GM12878 (cell line): ENCODE measurements at regions not wholly inside any gene's neighbourhood (a gene's known extent, or its start where the extent isn't known, plus 50 kb on each side); places are given as distances from the start of the nearest gene placed in this dataset.

ENCODE experiments used
- ATAC-seq: fragments of 200-7000 bp; cut with Tn5 transposase; 3 replicates; pipeline ENCODE4 v1.9.1; 2020; ENCODE audit warnings: mild to moderate bottlenecking, moderate library complexity
- BruUV-seq: library from RNA; stranded (reverse); fragments of 400-500 nt; replicated peaks from 2 replicates; lab custom pipeline; 2021; lab: Mats Ljungman, UMichigan
- CTCF ChIA-PET: fragments of 300-600 bp; sonication (Branson Sonifier 250); formaldehyde crosslinking; extraction: SDS; loops from one replicate; lab custom pipeline; 2021; ENCODE audit warnings: inconsistent platforms; lab: Yijun Ruan, JAX
- POLR2A ChIA-PET: fragments of 350-600 bp; formaldehyde crosslinking; extraction: SDS; loops from one replicate; lab custom pipeline; 2021; ENCODE audit warnings: inconsistent platforms; lab: Charles Lee
- RAD21 ChIA-PET: fragments of 300-600 bp; sonication (Branson Sonifier 250); formaldehyde crosslinking; loops from one replicate; lab custom pipeline; 2023; ENCODE audit warnings: antibody characterized with exemption; ENCODE audit not compliant: unreplicated experiment; lab: Charles Lee
- SMC1A ChIA-PET: fragments of 300-600 bp; sonication (Branson Sonifier 250); formaldehyde crosslinking; loops from one replicate; lab custom pipeline; 2023; ENCODE audit not compliant: unreplicated experiment, uncharacterized antibody; lab: Charles Lee
- DNase-seq: peaks from one replicate; pipeline ENCODE4 v3.0.0-alpha.2; 2011; ENCODE audit warnings: low read depth, low spot score
- FAIRE-seq: peaks from 3 replicates; lab custom pipeline; 2011; peaks lifted over from hg19 to GRCh38; lab: Jason Lieb, UNC
- H2AFZ ChIP-seq: 2 replicates; pipeline ENCODE4 v1.6.0; 2011; ENCODE audit warnings: low read depth, low read length, control low read depth; ENCODE audit not compliant: control insufficient read depth
- H3K27ac ChIP-seq: 2 replicates; pipeline ENCODE4 v1.5.1; 2011; ENCODE audit warnings: control low read depth; ENCODE audit not compliant: control insufficient read depth, insufficient read depth
- H3K27me3 ChIP-seq, 2 experiments: replicated peaks in 1 of 2; 2 replicates each; pipeline versions ENCODE4 v1.6.0 to v1.6.1; 2011; ENCODE audit warnings: low read length in 1 of 2; ENCODE audit not compliant: control insufficient read depth in 2 of 2, insufficient read depth in 2 of 2
- H3K36me3 ChIP-seq, 2 experiments: 2 replicates each; pipeline ENCODE4 v1.5.1; 2011; ENCODE audit warnings: low read length in 1 of 2; ENCODE audit not compliant: control insufficient read depth in 2 of 2, insufficient read depth in 2 of 2
- H3K4me1 ChIP-seq: 2 replicates; pipeline ENCODE4 v1.6.1; 2011; ENCODE audit warnings: mild to moderate bottlenecking, low read length, moderate library complexity, mixed read lengths; ENCODE audit not compliant: control insufficient read depth, insufficient read depth
- H3K4me2 ChIP-seq: 2 replicates; pipeline ENCODE4 v1.6.0; 2011; ENCODE audit warnings: control low read depth; ENCODE audit not compliant: control insufficient read depth, insufficient read depth
- H3K4me3 ChIP-seq: fragments of 200-600 bp; sonication (generic); 2 replicates; pipeline ENCODE4 v1.5.1; 2016
- H3K79me2 ChIP-seq: 2 replicates; pipeline ENCODE4 v1.6.0; 2011; ENCODE audit warnings: low read length; ENCODE audit not compliant: control insufficient read depth, insufficient read depth
- H3K9ac ChIP-seq: 2 replicates; pipeline ENCODE4 v1.8.0; 2011; ENCODE audit warnings: low read length, control low read depth, mixed read lengths; ENCODE audit not compliant: control insufficient read depth, insufficient read depth
- H3K9me3 ChIP-seq: replicated peaks from 3 replicates; pipeline ENCODE4 v1.5.1; 2011; ENCODE audit warnings: mild to moderate bottlenecking, low read length; ENCODE audit not compliant: control insufficient read depth, insufficient read depth
- H4K20me1 ChIP-seq: 2 replicates; pipeline ENCODE4 v1.6.0; 2011; ENCODE audit not compliant: control insufficient read depth, insufficient read depth
- BACH1 ChIP-seq: fragments of 450-650 bp; IDR thresholded peaks from 2 replicates; pipeline ENCODE4 v1.6.1; 2017; ENCODE audit warnings: mild to moderate bottlenecking, borderline replicate concordance
- ETV6 ChIP-seq, 2 experiments: fragments of 450-650 bp in 1 of 2; IDR thresholded peaks in 1 of 2; conservative IDR thresholded peaks in 1 of 2; 2 replicates each; pipeline ENCODE4 v1.6.1; 2014; ENCODE audit warnings: antibody characterized with exemption in 1 of 2, borderline replicate concordance in 1 of 2, low read depth in 1 of 2, mild to moderate bottlenecking in 1 of 2, moderate library complexity in 1 of 2
- GABPA ChIP-seq: IDR thresholded peaks from 2 replicates; pipeline ENCODE4 v1.6.1; 2014; ENCODE audit warnings: antibody characterized with exemption, low read depth, mild to moderate bottlenecking, inconsistent platforms
- HCFC1 ChIP-seq: fragments of 150-350 bp; IDR thresholded peaks from 2 replicates; pipeline ENCODE4 v1.6.1; 2014; ENCODE audit warnings: low read length
- KDM1A ChIP-seq: fragments of 200-600 bp; sonication (generic); IDR thresholded peaks from 2 replicates; pipeline ENCODE4 v1.6.1; 2016; ENCODE audit warnings: borderline replicate concordance
- RAD21 ChIP-seq: IDR thresholded peaks from 2 replicates; pipeline ENCODE4 v1.6.1; 2011; ENCODE audit warnings: mild to moderate bottlenecking, low read depth, low read length, moderate library complexity; ENCODE audit not compliant: insufficient read depth
- SPI1 ChIP-seq: IDR thresholded peaks from 2 replicates; pipeline ENCODE4 v1.6.1; 2011; ENCODE audit warnings: low read depth, mild to moderate bottlenecking, low read length, moderate library complexity, borderline replicate concordance; ENCODE audit not compliant: insufficient read depth
- WGBS: methylation state at CpG from one replicate; pipeline ENCODE4 v1.1.6; 2016; ENCODE audit warnings: low lambda C conversion rate; ENCODE audit not compliant: insufficient replicate concordance, insufficient coverage; ENCODE audit errors: missing lambda C conversion rate; 5-methylcytosine and 5-hydroxymethylcytosine counted together
- in situ Hi-C: fragments of 300-500 bp; cut with MboI; formaldehyde crosslinking; loops from 9 replicates; pipeline ENCODE4 v1.14.3; 2018; ENCODE audit warnings: mixed read lengths
- intact Hi-C: fragments of 100-400 bp; cut with micrococcal nuclease; formaldehyde crosslinking; loops from one replicate; pipeline ENCODE4 v1.14.2; 2022; ENCODE audit not compliant: unreplicated experiment
- TF ChIP-seq, protein P1 (sequence below): IDR thresholded peaks from 2 replicates; pipeline ENCODE4 v1.6.1; 2012; ENCODE audit warnings: mild to moderate bottlenecking, low read depth, low read length
- TF ChIP-seq, protein P2 (sequence below): fragments of 450-650 bp; IDR thresholded peaks from 2 replicates; pipeline ENCODE4 v1.6.1; 2016; ENCODE audit warnings: mild to moderate bottlenecking, moderate library complexity, borderline replicate concordance

DNA sequence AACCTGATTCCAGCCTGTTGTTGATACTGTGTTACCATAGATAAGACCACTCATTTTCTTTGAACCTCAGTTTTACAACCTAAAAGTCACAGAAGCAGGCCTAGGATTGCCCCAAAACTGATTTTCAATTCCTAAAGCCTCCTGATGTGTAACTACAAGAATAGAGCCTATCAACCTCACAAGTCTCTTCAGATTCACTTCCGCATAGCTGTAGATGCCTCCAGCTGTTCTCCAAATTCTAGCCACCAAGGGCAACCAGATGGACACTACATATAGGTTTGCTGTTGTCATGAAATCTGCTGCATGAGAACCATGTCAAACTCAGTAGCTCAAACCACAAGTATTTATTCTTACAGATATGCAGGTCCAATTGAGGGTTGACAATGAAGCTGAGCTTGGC, 143.5 kb downstream of the SPATA31D1 start:
- Histone ChIP-seq H3K4me1 (no peaks in the 10 kb centered on the region), H3K9ac (no peak overlapping the region), H2AFZ (no peak overlapping the region), H3K27ac (no peak overlapping the region), H3K4me2 (no peak overlapping the region), H3K36me3 (no peaks in the 10 kb centered on the region), H3K27me3 (no peaks in the 10 kb centered on the region), H3K4me3 (no peak overlapping the region), H3K9me3 (no peaks in the 10 kb centered on the region; the same call in 2 of the 3 replicates), H3K79me2 (no peaks in the 10 kb centered on the region), H4K20me1 (no peaks in the 10 kb centered on the region)
- ChIA-PET SMC1A (interaction anchor here (0.7 to 1.2 kb wide), 4 partner anchors 12 to 131 kb away, joined by 3 to 4 read pairs (median 4); no protein-coding TSS in a partner anchor), RAD21 (no interaction called here), CTCF (interaction anchor here (1.0 to 1.2 kb wide), 2 partner anchors 20 to 30 kb away, joined by 3 to 4 read pairs; no protein-coding TSS in a partner anchor), POLR2A (interaction anchor here (0.9 kb wide), 1 partner anchor 22 kb away, joined by 3 read pairs; no protein-coding TSS in a partner anchor)
- 94% methylated on average over 1 of the region's 1 CpG for WGBS
- in situ Hi-C loops (no loop called here), intact Hi-C loops (no loop called here)
- TF ChIP-seq ETV6 (conservative IDR thresholded peaks at IDR 0.05 in 1 of 2, IDR thresholded peaks at IDR 0.05 in 1 of 2; ENCODE audit: borderline replicate concordance in 1 of 2, low read depth in 1 of 2), result no peak
- 0 out of 2 replicates have a peak, but pooled peaks have one; percentile 13 for TF ChIP-seq SPI1
- TF ChIP-seq HCFC1, result no peak
- ATAC-seq, result no peak
- no peak for FAIRE-seq
- DNase-seq, result no peak
- BruUV-seq, result no TSS peak

DNA sequence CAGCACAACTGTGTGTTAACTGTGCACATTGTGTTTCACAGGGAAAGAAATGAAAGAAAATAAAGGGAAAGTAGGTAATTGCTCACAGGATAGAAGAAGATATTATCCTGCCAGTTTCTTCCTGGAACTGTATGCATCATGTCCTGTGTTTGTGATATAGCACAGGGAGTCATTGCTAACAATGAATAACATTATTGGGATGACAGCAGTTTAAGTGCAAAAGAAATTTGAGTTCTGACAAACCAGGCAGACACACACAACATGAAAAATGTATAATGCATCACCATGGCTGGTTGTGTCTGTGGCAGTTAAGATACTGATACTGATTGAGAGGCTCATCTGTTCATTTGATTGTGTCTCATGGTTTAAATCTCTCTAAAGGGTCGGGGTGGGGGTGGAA, 145.4 kb downstream of the SPATA31D1 start:
- H3K36me3 ChIP-seq, result no peaks in the 10 kb centered on the region
- H3K79me2 ChIP-seq, result no peaks in the 10 kb centered on the region
- CTCF ChIA-PET, result no interaction called here
- in situ Hi-C loops, result no loop called here
- no peaks in the 10 kb centered on the region; the same call in 2 of the 3 replicates for H3K9me3 ChIP-seq
- RAD21 ChIA-PET, result interaction anchor here (1.8 kb wide), 1 partner anchor 43 kb away, joined by 3 read pairs; no protein-coding TSS in a partner anchor
- BruUV-seq, result no TSS peak
- SMC1A ChIA-PET, result interaction anchor here (1.8 kb wide), 1 partner anchor 8 kb away, joined by 6 read pairs; no protein-coding TSS in a partner anchor
- POLR2A ChIA-PET, result no interaction called here
- no peaks in the 10 kb centered on the region for H3K4me1 ChIP-seq
- no peak overlapping the region for H3K4me2 ChIP-seq
- 0% methylated on average over 1 of the region's 1 CpG for WGBS
- no peaks in the 10 kb centered on the region for H3K27me3 ChIP-seq
- FAIRE-seq (no peak), DNase-seq (no peak), ATAC-seq (no peak)
- H4K20me1 ChIP-seq, result no peaks in the 10 kb centered on the region
- intact Hi-C loops, result no loop called here
- H3K27ac ChIP-seq, result no peak overlapping the region
- H3K4me3 ChIP-seq, result no peak overlapping the region
- no peak overlapping the region for H2AFZ ChIP-seq
- H3K9ac ChIP-seq, result no peak overlapping the region
- TF ChIP-seq GABPA (no peak), BACH1 (no peak), RAD21 (no peak), KDM1A (no peak)
- TF ChIP-seq, protein P1, sequence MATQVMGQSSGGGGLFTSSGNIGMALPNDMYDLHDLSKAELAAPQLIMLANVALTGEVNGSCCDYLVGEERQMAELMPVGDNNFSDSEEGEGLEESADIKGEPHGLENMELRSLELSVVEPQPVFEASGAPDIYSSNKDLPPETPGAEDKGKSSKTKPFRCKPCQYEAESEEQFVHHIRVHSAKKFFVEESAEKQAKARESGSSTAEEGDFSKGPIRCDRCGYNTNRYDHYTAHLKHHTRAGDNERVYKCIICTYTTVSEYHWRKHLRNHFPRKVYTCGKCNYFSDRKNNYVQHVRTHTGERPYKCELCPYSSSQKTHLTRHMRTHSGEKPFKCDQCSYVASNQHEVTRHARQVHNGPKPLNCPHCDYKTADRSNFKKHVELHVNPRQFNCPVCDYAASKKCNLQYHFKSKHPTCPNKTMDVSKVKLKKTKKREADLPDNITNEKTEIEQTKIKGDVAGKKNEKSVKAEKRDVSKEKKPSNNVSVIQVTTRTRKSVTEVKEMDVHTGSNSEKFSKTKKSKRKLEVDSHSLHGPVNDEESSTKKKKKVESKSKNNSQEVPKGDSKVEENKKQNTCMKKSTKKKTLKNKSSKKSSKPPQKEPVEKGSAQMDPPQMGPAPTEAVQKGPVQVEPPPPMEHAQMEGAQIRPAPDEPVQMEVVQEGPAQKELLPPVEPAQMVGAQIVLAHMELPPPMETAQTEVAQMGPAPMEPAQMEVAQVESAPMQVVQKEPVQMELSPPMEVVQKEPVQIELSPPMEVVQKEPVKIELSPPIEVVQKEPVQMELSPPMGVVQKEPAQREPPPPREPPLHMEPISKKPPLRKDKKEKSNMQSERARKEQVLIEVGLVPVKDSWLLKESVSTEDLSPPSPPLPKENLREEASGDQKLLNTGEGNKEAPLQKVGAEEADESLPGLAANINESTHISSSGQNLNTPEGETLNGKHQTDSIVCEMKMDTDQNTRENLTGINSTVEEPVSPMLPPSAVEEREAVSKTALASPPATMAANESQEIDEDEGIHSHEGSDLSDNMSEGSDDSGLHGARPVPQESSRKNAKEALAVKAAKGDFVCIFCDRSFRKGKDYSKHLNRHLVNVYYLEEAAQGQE, result no peak
- TF ChIP-seq, protein P2, sequence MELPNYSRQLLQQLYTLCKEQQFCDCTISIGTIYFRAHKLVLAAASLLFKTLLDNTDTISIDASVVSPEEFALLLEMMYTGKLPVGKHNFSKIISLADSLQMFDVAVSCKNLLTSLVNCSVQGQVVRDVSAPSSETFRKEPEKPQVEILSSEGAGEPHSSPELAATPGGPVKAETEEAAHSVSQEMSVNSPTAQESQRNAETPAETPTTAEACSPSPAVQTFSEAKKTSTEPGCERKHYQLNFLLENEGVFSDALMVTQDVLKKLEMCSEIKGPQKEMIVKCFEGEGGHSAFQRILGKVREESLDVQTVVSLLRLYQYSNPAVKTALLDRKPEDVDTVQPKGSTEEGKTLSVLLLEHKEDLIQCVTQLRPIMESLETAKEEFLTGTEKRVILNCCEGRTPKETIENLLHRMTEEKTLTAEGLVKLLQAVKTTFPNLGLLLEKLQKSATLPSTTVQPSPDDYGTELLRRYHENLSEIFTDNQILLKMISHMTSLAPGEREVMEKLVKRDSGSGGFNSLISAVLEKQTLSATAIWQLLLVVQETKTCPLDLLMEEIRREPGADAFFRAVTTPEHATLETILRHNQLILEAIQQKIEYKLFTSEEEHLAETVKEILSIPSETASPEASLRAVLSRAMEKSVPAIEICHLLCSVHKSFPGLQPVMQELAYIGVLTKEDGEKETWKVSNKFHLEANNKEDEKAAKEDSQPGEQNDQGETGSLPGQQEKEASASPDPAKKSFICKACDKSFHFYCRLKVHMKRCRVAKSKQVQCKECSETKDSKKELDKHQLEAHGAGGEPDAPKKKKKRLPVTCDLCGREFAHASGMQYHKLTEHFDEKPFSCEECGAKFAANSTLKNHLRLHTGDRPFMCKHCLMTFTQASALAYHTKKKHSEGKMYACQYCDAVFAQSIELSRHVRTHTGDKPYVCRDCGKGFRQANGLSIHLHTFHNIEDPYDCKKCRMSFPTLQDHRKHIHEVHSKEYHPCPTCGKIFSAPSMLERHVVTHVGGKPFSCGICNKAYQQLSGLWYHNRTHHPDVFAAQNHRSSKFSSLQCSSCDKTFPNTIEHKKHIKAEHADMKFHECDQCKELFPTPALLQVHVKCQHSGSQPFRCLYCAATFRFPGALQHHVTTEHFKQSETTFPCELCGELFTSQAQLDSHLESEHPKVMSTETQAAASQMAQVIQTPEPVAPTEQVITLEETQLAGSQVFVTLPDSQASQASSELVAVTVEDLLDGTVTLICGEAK, result no peak
